Panc1 (cell line): ENCODE measurements at regions not wholly inside any gene's neighbourhood (a gene's known extent, or its start where the extent isn't known, plus 50 kb on each side); places are given as distances from the start of the nearest gene placed in this dataset.

Experiments used
- POLR2AphosphoS5 ChIP-seq: IDR thresholded peaks from 2 replicates; pipeline ENCODE4 v1.6.1; 2012; ENCODE audit warnings: mild to moderate bottlenecking, low read depth, low read length, moderate library complexity
- SIN3A ChIP-seq: IDR thresholded peaks from 2 replicates; pipeline ENCODE4 v1.6.1; 2012; ENCODE audit warnings: low read depth, mild to moderate bottlenecking, low read length, moderate library complexity, borderline replicate concordance; ENCODE audit not compliant: insufficient read depth
- TCF7L2 ChIP-seq: IDR thresholded peaks from 2 replicates; pipeline ENCODE4 v1.6.1; 2011; ENCODE audit warnings: mild to moderate bottlenecking, low read depth, low read length, inconsistent platforms
- TF ChIP-seq, protein P1 (sequence below): fragments of 450-650 bp; IDR thresholded peaks from 2 replicates; pipeline ENCODE4 v1.5.1; 2017; ENCODE audit warnings: mild to moderate bottlenecking
- TF ChIP-seq, protein P2 (sequence below), 2 experiments: IDR thresholded peaks; 2 replicates each; pipeline ENCODE4 v1.6.1; 2011 to 2012; ENCODE audit warnings: low read depth in 2 of 2, control low read depth in 1 of 2, low read length in 1 of 2, mild to moderate bottlenecking in 1 of 2, moderate library complexity in 1 of 2; ENCODE audit not compliant: insufficient read depth in 1 of 2

DNA sequence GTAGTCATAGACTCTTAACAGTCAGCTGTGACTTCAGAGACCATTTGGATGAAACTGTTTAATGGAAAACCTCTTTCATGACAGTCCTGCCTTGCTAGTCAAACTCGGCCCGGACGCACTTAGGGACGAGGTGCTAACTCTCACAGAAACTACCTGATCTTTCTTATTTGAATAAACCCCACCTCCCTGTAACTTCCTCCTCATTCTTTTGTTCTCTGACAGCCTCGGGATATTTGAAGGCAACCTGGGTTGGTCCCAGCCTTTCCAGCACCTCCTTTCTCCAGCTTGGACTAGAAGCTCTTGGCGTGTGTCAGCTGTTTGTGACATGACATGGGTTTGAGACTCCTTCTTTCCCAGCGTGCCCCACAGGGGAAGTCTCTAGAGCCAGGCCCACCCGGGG is 175.3 kb upstream of the EXOC2 start:
- TF ChIP-seq POLR2AphosphoS5 = no peak
- TF ChIP-seq, protein P1, sequence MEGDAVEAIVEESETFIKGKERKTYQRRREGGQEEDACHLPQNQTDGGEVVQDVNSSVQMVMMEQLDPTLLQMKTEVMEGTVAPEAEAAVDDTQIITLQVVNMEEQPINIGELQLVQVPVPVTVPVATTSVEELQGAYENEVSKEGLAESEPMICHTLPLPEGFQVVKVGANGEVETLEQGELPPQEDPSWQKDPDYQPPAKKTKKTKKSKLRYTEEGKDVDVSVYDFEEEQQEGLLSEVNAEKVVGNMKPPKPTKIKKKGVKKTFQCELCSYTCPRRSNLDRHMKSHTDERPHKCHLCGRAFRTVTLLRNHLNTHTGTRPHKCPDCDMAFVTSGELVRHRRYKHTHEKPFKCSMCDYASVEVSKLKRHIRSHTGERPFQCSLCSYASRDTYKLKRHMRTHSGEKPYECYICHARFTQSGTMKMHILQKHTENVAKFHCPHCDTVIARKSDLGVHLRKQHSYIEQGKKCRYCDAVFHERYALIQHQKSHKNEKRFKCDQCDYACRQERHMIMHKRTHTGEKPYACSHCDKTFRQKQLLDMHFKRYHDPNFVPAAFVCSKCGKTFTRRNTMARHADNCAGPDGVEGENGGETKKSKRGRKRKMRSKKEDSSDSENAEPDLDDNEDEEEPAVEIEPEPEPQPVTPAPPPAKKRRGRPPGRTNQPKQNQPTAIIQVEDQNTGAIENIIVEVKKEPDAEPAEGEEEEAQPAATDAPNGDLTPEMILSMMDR = no peak
- TF ChIP-seq SIN3A = no peak
- no peak for TF ChIP-seq TCF7L2
- TF ChIP-seq, protein P2, sequence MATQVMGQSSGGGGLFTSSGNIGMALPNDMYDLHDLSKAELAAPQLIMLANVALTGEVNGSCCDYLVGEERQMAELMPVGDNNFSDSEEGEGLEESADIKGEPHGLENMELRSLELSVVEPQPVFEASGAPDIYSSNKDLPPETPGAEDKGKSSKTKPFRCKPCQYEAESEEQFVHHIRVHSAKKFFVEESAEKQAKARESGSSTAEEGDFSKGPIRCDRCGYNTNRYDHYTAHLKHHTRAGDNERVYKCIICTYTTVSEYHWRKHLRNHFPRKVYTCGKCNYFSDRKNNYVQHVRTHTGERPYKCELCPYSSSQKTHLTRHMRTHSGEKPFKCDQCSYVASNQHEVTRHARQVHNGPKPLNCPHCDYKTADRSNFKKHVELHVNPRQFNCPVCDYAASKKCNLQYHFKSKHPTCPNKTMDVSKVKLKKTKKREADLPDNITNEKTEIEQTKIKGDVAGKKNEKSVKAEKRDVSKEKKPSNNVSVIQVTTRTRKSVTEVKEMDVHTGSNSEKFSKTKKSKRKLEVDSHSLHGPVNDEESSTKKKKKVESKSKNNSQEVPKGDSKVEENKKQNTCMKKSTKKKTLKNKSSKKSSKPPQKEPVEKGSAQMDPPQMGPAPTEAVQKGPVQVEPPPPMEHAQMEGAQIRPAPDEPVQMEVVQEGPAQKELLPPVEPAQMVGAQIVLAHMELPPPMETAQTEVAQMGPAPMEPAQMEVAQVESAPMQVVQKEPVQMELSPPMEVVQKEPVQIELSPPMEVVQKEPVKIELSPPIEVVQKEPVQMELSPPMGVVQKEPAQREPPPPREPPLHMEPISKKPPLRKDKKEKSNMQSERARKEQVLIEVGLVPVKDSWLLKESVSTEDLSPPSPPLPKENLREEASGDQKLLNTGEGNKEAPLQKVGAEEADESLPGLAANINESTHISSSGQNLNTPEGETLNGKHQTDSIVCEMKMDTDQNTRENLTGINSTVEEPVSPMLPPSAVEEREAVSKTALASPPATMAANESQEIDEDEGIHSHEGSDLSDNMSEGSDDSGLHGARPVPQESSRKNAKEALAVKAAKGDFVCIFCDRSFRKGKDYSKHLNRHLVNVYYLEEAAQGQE (IDR thresholded peaks at IDR 0.05; ENCODE audit: insufficient read depth in 1 of 2, low read depth in 2 of 2, low read length in 1 of 2) = no peak
